LNCaP clone FGC (cell line): ENCODE measurements at regions not wholly inside any gene's neighbourhood (a gene's known extent, or its start where the extent isn't known, plus 50 kb on each side); places are given as distances from the start of the nearest gene placed in this dataset.

Source experiments
- DNase-seq: peaks from one replicate; pipeline ENCODE4 v3.0.0-alpha.2; 2011; ENCODE audit warnings: low read depth
- H3K4me3 ChIP-seq: 2 replicates; pipeline ENCODE4 v1.5.1; 2011; ENCODE audit warnings: mild to moderate bottlenecking, low read depth, low read length, control low read depth
- CTCF ChIP-seq: IDR thresholded peaks from 2 replicates; pipeline ENCODE4 v1.5.1; 2012; ENCODE audit warnings: mild to moderate bottlenecking; ENCODE audit not compliant: control insufficient read depth, insufficient read depth; ENCODE audit errors: extremely low read depth

DNA sequence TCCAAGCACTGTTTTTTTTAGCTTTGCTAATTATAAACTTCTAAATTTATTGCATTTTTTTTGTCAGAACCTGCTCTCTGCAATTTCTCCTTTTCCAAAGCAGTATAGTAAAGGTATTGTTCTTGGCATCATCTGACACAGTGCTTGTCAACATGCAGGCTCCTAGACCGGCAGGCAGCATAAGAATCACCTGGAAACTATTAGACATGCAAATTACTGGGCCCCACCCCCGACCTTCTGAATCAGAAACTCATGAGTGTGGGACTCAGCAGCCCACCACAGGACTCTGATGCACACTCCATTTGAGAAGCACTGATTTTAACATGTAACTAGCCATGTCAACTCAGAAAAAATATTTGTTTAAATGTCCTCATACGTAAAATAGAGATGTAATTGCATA lies 551.1 kb upstream of the CELF4 start:
- H3K4me3 ChIP-seq = no peak overlapping the region
- DNase-seq = no peak
- no peak for TF ChIP-seq CTCF

DNA sequence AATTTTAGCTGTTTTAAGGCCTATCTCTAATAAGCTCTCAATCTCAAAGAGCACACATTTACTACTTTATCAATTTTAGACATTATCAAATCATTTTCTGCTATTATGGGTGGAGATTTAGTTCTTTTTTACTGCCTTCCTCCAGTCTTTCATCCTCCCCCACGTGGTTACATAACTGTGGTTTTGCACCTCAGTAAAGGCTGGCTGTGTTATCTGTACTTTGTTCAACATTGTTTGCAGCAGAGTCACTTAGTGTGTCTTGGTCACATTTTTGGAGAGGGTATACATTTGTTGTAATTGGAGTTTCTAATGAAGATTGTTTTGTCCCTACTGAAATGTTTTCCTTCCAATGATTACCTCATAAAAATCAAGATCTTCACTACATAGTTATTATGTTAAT lies 549.6 kb upstream of the CELF4 start:
- DNase-seq = no peak
- no peak overlapping the region for H3K4me3 ChIP-seq
- TF ChIP-seq CTCF = no peak

GRCh38 chr18:38087538-38087937 lies 521.9 kb upstream of the CELF4 start:
- H3K4me3 ChIP-seq = no peak overlapping the region
- DNase-seq = no peak
- no peak for TF ChIP-seq CTCF

GRCh38 chr18:38081516-38081915 lies 515.9 kb upstream of the CELF4 start:
- TF ChIP-seq CTCF = no peak
- no peak overlapping the region for H3K4me3 ChIP-seq
- no peak for DNase-seq

DNA sequence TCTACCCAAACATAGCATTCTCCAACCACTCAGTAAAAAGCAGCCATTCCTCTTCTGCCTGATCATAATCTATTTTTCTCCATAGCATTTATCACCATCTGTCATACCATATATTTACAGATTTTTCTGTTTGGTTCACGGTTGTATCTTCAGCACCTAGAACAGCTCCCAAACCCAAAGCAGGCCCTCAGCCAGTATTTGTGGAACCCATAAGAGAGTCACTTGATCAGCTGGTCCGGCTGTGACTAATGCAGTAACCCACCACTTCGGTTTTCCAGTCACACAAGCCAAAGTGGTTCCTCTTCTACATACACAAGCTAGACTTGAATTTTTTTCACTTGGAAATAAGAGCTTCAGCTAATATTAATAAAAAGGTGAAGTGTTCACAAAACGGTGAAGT lies 511.6 kb upstream of the CELF4 start:
- DNase-seq = no peak
- TF ChIP-seq CTCF = no peak
- no peak overlapping the region for H3K4me3 ChIP-seq

DNA sequence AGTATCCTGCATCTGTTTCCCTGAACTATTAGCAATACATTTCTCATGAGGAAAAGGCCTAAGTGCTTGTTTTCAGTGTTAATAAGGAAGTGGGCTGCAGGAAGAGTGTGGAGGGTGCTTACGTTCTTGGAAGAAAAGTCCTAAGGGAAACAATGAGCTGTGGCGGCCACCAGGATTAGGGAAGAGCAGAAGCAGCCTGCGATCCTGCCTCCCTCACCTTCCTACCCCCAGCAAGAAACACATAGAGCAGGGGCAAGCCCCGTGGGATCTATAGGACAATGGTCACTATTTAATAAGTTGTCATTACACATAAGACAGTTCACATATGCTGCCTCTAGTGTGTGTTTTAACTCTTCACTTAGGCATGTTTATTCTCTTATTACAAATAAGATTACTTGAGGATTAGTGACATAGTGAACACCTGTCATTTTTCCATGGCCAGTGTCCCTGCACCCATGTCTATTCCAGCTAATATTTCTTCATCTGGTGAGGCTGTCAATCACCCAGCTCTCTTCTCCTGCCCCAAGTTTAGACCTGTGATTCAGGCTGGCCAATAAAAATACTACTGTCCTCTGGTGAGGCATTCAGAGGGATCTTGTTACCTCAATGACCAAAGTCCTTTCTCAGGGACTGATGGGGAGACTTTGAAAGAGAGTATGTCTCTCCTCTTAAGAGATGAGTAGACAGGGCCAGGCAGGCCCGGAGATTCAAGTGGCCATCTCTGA lies 510.9 kb upstream of the CELF4 start:
- no peak for TF ChIP-seq CTCF
- no peak overlapping the region for H3K4me3 ChIP-seq
- DNase-seq = no peak

- no peak for DNase-seq
- H3K4me3 ChIP-seq = no peak overlapping the region
- no peak for TF ChIP-seq CTCF
These were observed 508.8 kb upstream of the CELF4 start for GRCh38 chr18:38074298-38074876.
